Activated T-cell treated with anti-CD3 and anti-CD28 coated beads, Interleukin-2, amount 50 U/mL, for 4 hours (primary cell): ENCODE measurements at regions not wholly inside any gene's neighbourhood (a gene's known extent, or its start where the extent isn't known, plus 50 kb on each side); places are given as distances from the start of the nearest gene placed in this dataset.
"Not testable (repeated sequence)": the region's sequence is repeated elsewhere in the genome, so short reads cannot be mapped to it uniquely, and the experiment has no call there.

Experiments used
- ATAC-seq, 2 donors: fragments of 200-7000 bp; cut with Tn5 transposase; one replicate each; pipeline ENCODE4 v1.10.0; 2021
- DNase-seq: peaks from one replicate; pipeline ENCODE4 v3.0.0-alpha.2; 2020
- H3K27me3 Mint-ChIP-seq: one replicate; pipeline ENCODE4 v1.8.0; 2021; ENCODE audit warnings: low read depth, mixed read lengths
- H3K36me3 Mint-ChIP-seq: one replicate; pipeline ENCODE4 v1.8.0; 2022; ENCODE audit warnings: mixed read lengths; ENCODE audit not compliant: insufficient read depth
- H3K4me1 Mint-ChIP-seq: one replicate; pipeline ENCODE4 v1.8.0; 2021; ENCODE audit warnings: low read depth, mixed read lengths
- H3K4me3 Mint-ChIP-seq: one replicate; pipeline ENCODE4 v1.8.0; 2021; ENCODE audit warnings: mild to moderate bottlenecking, moderate library complexity, mixed read lengths
- H3K9me3 Mint-ChIP-seq: one replicate; pipeline ENCODE4 v1.8.0; 2021; ENCODE audit warnings: mixed read lengths

GRCh38 chr21:6156712-6157389 lies 4364.5 kb upstream of the TPTE start:
- not testable (repeated sequence) for DNase-seq, H3K27me3 Mint-ChIP-seq, H3K36me3 Mint-ChIP-seq, H3K4me1 Mint-ChIP-seq, ATAC-seq, H3K9me3 Mint-ChIP-seq, H3K4me3 Mint-ChIP-seq

- not testable (repeated sequence) for H3K9me3 Mint-ChIP-seq, DNase-seq, H3K27me3 Mint-ChIP-seq, H3K36me3 Mint-ChIP-seq, H3K4me1 Mint-ChIP-seq, ATAC-seq, H3K4me3 Mint-ChIP-seq
Observed at GRCh38 chr21:6157515-6157914, 4363.9 kb upstream of the TPTE start.

GRCh38 chr21:6158171-6158570 lies 4363.2 kb upstream of the TPTE start:
- H3K4me1 Mint-ChIP-seq, H3K27me3 Mint-ChIP-seq, DNase-seq, H3K9me3 Mint-ChIP-seq, ATAC-seq, H3K4me3 Mint-ChIP-seq, H3K36me3 Mint-ChIP-seq: not testable (repeated sequence)
